Neuronal stem cell (in vitro differentiated cells): ENCODE measurements at regions not wholly inside any gene's neighbourhood (a gene's known extent, or its start where the extent isn't known, plus 50 kb on each side); places are given as distances from the start of the nearest gene placed in this dataset.

Experiments used
- DNase-seq: peaks from one replicate; pipeline ENCODE4 v3.0.0-alpha.2; 2013; ENCODE audit warnings: low spot score
- H2AFZ ChIP-seq: one replicate; pipeline ENCODE4 v1.6.1; 2013; ENCODE audit warnings: mild to moderate bottlenecking, low read length, inconsistent platforms
- H2AK5ac ChIP-seq: 2 replicates; pipeline ENCODE4 v1.6.1; 2013; ENCODE audit warnings: low read depth, mild to moderate bottlenecking, inconsistent platforms, low read length, moderate library complexity, mixed read lengths
- H2BK120ac ChIP-seq: 2 replicates; pipeline ENCODE4 v1.6.1; 2013; ENCODE audit warnings: low read depth, mild to moderate bottlenecking, inconsistent platforms, low read length, moderate library complexity, mixed read lengths
- H2BK12ac ChIP-seq: one replicate; pipeline ENCODE4 v1.6.1; 2013; ENCODE audit warnings: low read length, inconsistent platforms
- H2BK15ac ChIP-seq: 2 replicates; pipeline ENCODE4 v1.6.1; 2013; ENCODE audit warnings: mild to moderate bottlenecking, low read length, inconsistent platforms, mixed read lengths
- H2BK5ac ChIP-seq: one replicate; pipeline ENCODE4 v1.6.1; 2013; ENCODE audit warnings: inconsistent platforms, mild to moderate bottlenecking, low read length, moderate library complexity
- H3K14ac ChIP-seq: one replicate; pipeline ENCODE4 v1.6.1; 2013; ENCODE audit warnings: low read length, inconsistent platforms
- H3K18ac ChIP-seq: 2 replicates; pipeline ENCODE4 v1.6.1; 2013; ENCODE audit warnings: low read length, inconsistent platforms
- H3K23ac ChIP-seq: 2 replicates; pipeline ENCODE4 v1.6.1; 2013; ENCODE audit warnings: low read depth, mild to moderate bottlenecking, mixed read lengths, low read length, inconsistent platforms; ENCODE audit not compliant: poor library complexity
- H3K27ac ChIP-seq: replicated peaks from 3 replicates; pipeline ENCODE4 v1.5.1; 2013; ENCODE audit warnings: low read length, inconsistent platforms
- H3K27me3 ChIP-seq, 3 experiments: 2 replicates each; pipeline ENCODE4 v1.6.1; 2013; ENCODE audit warnings: low read length in 3 of 3, mild to moderate bottlenecking in 2 of 3, inconsistent platforms in 1 of 3, low read depth in 1 of 3, mixed read lengths in 1 of 3, moderate library complexity in 1 of 3; ENCODE audit not compliant: control insufficient read depth in 3 of 3, insufficient read depth in 3 of 3
- H3K36me3 ChIP-seq, 2 donors: replicated peaks in 1 of 2; 2 replicates each; pipeline ENCODE4 v1.6.1; 2013; ENCODE audit warnings: low read length in 2 of 2; ENCODE audit not compliant: control insufficient read depth in 2 of 2, insufficient read depth in 2 of 2
- H3K4ac ChIP-seq: 2 replicates; pipeline ENCODE4 v1.6.1; 2013; ENCODE audit warnings: inconsistent platforms, mild to moderate bottlenecking, low read length, moderate library complexity
- H3K4me1 ChIP-seq, 2 donors: 1 replicate in 1 of 2; 2 replicates in 1 of 2; pipeline ENCODE4 v1.6.1; 2013; ENCODE audit warnings: low read length in 2 of 2, low read depth in 1 of 2; ENCODE audit not compliant: control insufficient read depth in 2 of 2, insufficient read depth in 1 of 2
- H3K4me2 ChIP-seq: one replicate; pipeline ENCODE4 v1.6.1; 2013; ENCODE audit warnings: mild to moderate bottlenecking, low read length, inconsistent platforms; ENCODE audit not compliant: insufficient read depth, poor library complexity, severe bottlenecking
- H3K4me3 ChIP-seq, 2 donors: 2 replicates each; pipeline ENCODE4 v1.5.1; 2013; ENCODE audit warnings: low read length in 2 of 2, mild to moderate bottlenecking in 2 of 2, inconsistent platforms in 1 of 2, moderate library complexity in 1 of 2
- H3K79me1 ChIP-seq: one replicate; pipeline ENCODE4 v1.6.1; 2013; ENCODE audit warnings: low read depth, mild to moderate bottlenecking, inconsistent platforms, low read length, moderate library complexity
- H3K9ac ChIP-seq: one replicate; pipeline ENCODE4 v1.6.1; 2013; ENCODE audit warnings: mild to moderate bottlenecking, low read depth, low read length, inconsistent platforms; ENCODE audit not compliant: poor library complexity
- H3K9me3 ChIP-seq, 2 donors: replicated peaks in 1 of 2; 2 replicates each; pipeline versions ENCODE3 to v1.6.1; 2013; ENCODE audit warnings: low read length in 2 of 2, mild to moderate bottlenecking in 2 of 2, inconsistent platforms in 1 of 2, low read depth in 1 of 2, mixed read lengths in 1 of 2, moderate library complexity in 1 of 2; ENCODE audit not compliant: control insufficient read depth in 2 of 2, insufficient read depth in 1 of 2
- H4K8ac ChIP-seq: one replicate; pipeline ENCODE4 v1.6.1; 2013; ENCODE audit warnings: low read depth, mild to moderate bottlenecking, inconsistent platforms, low read length, moderate library complexity
- H4K91ac ChIP-seq: one replicate; pipeline ENCODE4 v1.6.1; 2013; ENCODE audit warnings: low read length, low read depth, mild to moderate bottlenecking, inconsistent platforms; ENCODE audit not compliant: poor library complexity
- WGBS, 2 donors: extraction: QIAGEN DNeasy Blood & Tissue Kit; methylation state at CpG; one replicate each; pipeline ENCODE4 v1.1.7; 2013; ENCODE audit warnings: missing lambda C conversion rate in 2 of 2, mixed read lengths in 1 of 2; ENCODE audit not compliant: insufficient read length in 2 of 2, insufficient replicate concordance in 1 of 2; ENCODE audit errors: extremely low coverage in 2 of 2; 5-methylcytosine and 5-hydroxymethylcytosine counted together

DNA sequence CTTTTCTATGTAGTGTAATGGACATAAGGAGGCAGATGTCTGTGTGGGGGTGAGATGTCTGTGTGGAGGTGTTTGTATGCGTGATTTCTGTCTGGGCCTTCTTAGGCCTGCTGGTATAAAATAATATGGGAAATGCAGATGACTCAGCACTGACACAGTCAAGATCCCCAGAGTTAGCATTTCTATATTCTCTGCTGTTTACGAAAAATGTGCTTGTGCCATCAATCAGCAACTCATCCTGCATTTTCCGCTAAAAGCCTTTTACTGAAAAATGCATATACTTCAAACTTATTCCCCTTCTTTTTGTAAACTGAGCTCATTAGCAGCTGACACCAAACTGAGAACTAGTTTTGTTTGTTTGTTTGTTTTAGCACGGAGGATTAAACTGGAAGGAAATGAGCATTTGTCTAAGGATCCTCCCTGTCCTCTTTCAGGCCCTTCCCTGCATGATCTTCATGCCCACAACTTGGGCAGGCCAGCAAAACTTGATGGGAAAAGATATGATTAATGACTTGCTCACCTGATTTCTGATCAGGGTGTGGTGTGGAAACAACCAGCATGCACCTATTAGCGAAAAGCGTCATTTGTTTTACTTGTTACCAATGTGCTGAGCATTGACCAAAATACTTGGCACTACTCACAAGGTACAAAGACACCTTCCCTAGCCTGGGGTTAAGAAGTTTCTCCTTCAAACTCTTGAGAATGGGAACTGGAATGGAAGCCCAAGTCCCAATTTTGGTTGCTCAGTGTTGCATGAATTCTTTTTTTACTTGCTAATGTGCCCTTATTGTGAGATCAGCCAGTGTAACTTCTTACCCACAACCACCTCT lies 77.4 kb downstream of the NDUFS5 start:
- Histone ChIP-seq H3K4me1 (peaks cover 17 to 33% of the 10 kb centered on the region in 2 donors), H3K27ac (peak overlapping the region; percentile 91), H2AK5ac (no peak overlapping the region), H3K4ac (no peak overlapping the region), H2BK5ac (no peak overlapping the region), H2BK120ac (no peak overlapping the region), H3K4me2 (peak overlapping the region; percentile 34), H3K14ac (no peak overlapping the region), H3K36me3 (no peaks in the 10 kb centered on the region), H3K23ac (no peak overlapping the region), H3K18ac (no peak overlapping the region), H3K4me3 (peak overlapping the region; percentile 62 to 64), H2BK12ac (no peak overlapping the region), H3K79me1 (no peaks in the 10 kb centered on the region), H2AFZ (peak overlapping the region; percentile 23), H3K9ac (no peak overlapping the region), H2BK15ac (no peak overlapping the region), H3K27me3 (no peaks in the 10 kb centered on the region), H4K91ac (no peak overlapping the region), H4K8ac (no peak overlapping the region), H3K9me3 (no peaks in the 10 kb centered on the region)
- WGBS, 2 donors, result no CpG with 5 or more reads among the region's 6 CpGs
- DNase-seq, result no peak

DNA sequence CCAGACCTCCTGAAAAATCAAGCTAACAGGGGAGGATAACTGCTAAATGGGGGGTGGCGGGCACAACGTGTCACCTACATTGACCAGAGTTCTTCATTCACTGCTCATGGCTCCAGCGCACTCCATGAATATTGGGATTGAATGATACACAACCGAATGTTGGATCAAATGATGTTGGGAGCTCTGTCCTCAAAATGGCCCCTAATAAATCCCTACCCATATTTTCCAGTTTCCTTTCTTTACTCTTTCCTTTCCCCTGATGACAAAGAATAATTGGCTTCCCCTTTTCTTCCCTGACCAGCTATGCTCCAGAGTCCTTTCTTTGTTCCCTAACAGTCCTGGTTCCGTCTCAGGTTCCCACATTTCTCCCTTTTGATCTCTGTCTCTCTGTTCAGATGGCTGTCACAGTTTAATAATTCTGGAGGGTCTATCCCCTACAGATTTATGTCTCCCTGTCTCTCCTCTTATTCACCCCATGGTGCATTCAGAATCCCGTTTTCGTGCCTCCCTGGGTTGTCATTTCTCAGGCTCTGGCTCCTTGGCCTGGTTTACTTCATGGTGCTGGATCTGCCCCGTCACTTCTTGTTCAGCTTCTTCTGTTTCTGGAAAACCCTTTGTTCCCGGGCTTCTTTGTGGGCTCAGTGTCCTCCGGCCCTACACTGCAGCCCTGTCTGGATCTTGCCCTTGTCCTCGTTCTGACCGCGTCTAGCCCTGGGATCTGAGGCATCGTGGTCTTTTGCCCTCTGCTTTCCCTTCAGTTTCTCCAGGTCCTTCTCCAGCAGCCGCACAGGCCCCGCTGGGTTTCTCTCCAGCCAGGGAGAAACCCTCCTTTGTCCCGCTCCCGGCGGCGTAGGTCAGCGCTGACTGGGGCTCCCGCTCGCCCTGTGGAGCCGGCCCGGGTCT lies 78.3 kb downstream of the NDUFS5 start:
- Histone ChIP-seq H2BK12ac (no peak overlapping the region), H3K9ac (peak overlapping the region; percentile 96), H3K9me3 (no peaks in the 10 kb centered on the region), H2BK5ac (peak overlapping the region; percentile 99), H2BK15ac (peak overlapping the region; percentile 92), H3K36me3 (no peaks in the 10 kb centered on the region), H2AFZ (peak overlapping the region; percentile 86), H2AK5ac (peak overlapping the region; percentile 95), H3K4me2 (peak overlapping the region; percentile 66), H2BK120ac (peak overlapping the region; percentile 84), H3K79me1 (no peaks in the 10 kb centered on the region), H3K4ac (peak overlapping the region; percentile 45), H4K91ac (peak overlapping the region; percentile 34), H4K8ac (no peak overlapping the region), H3K27me3 (no peaks in the 10 kb centered on the region), H3K4me1 (peaks cover 15 to 31% of the 10 kb centered on the region in 2 donors), H3K18ac (peak overlapping the region; percentile 99), H3K4me3 (peak overlapping the region; percentile 64 to 94), H3K14ac (no peak overlapping the region), H3K27ac (peak overlapping the region; percentile 91), H3K23ac (no peak overlapping the region)
- no CpG with 5 or more reads among the region's 25 CpGs for WGBS, 2 donors
- DNase-seq, result no peak

DNA sequence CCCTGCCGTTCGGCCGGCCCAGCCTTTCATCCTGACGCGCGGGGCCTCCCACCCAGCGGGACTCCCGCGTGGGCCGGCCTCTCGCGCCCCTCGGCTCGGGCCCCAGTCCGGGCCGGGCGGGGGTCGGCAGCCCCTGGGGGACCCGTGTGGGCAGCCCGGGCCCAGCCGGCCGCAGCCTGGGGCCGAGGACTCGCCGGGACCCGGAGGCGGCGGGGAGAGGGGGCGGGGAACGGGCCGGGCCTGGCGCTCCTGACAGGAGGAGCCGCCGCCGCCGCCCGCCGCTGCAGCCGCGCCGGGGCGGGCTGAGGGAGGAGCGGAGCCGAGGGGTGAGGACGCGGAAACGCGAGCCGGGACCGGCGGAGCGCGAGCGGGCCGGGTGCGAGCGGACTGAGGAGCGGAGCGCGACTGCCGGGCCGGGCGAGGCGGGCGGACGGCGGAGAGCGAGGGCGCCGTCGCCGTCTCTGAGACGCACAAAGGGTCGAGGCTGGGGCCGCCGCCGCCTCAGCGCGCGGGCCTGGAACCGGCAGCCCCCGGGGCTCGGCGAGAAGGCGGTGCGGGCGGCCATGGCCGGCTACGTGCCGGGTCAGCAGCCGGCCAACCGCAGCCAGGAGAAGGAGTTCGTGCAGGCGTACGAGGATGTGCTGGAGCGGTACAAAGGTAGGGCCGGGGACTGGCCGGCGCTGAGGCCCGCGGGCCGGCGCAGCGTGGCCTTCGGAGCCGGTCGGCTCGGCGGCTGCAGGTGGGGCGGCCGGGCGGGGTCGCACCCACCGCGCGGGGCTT lies 79.1 kb downstream of the NDUFS5 start:
- Histone ChIP-seq H3K79me1 (no peaks in the 10 kb centered on the region), H2BK12ac (peak overlapping the region; percentile 78), H3K4me3 (peak overlapping the region; percentile 64 to 94), H3K18ac (peak overlapping the region; percentile 99), H2AK5ac (peak overlapping the region; percentile 95), H3K9ac (peak overlapping the region; percentile 96), H3K23ac (peak overlapping the region; percentile 82), H2BK15ac (peak overlapping the region; percentile 92), H3K14ac (peak overlapping the region; percentile 86), H3K4me2 (peak overlapping the region; percentile 66), H3K4me1 (peaks cover 16 to 31% of the 10 kb centered on the region in 2 donors), H3K27me3 (no peaks in the 10 kb centered on the region), H3K36me3 (no peaks in the 10 kb centered on the region), H3K27ac (peak overlapping the region; percentile 91), H2BK120ac (peak overlapping the region; percentile 84), H2AFZ (peak overlapping the region; percentile 86), H2BK5ac (peak overlapping the region; percentile 99), H3K4ac (peak overlapping the region; percentile 95), H3K9me3 (no peaks in the 10 kb centered on the region), H4K91ac (peak overlapping the region; percentile 85), H4K8ac (peak overlapping the region; percentile 94)
- DNase-seq, result no peak
- no CpG with 5 or more reads among the region's 116 CpGs for WGBS, 2 donors
